ENCODE measurements at regions not wholly inside any gene's neighbourhood (a gene's known extent, or its start where the extent isn't known, plus 50 kb on each side); places are given as distances from the start of the nearest gene placed in this dataset.

GRCh38 chr6:47163536-47163935 is 121.4 kb upstream of the ADGRF1 start:
- no peak for TF ChIP-seq CTCF (IDR thresholded peaks at IDR 0.05)
- Mint-ChIP-seq H3K9me3 (ENCODE audit: low read depth) (no peaks in the 10 kb centered on the region), H3K4me3 (ENCODE audit: unreplicated experiment) (no peak overlapping the region), H3K27me3 (ENCODE audit: low read depth) (no peaks in the 10 kb centered on the region), H3K4me1 (ENCODE audit: low read depth) (peaks cover 20% of the 10 kb centered on the region), H3K27ac (ENCODE audit: unreplicated experiment) (no peak overlapping the region), H3K36me3 (ENCODE audit: low read depth) (no peaks in the 10 kb centered on the region)
- no peak for DNase-seq (ENCODE audit: low spot score)

DNA sequence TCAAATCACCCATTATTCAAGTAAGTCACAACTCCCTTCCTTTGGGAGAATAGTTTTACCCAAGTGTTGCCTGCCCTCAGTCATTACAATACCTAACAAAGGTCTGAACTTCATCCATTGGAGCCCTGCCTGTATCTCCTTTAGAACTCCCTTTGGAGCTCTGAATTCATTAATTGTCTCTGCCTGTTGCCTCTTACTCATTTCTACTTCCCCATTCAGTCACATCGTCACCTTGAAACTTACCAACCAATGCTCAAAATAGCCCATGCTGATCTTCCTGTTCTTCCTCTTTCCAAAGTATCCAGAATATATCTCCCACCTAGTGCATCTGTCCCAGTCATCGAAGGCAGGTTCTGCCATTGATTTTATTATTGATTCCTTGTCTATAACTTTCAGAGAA is 120.7 kb upstream of the ADGRF1 start:
- H3K27ac Mint-ChIP-seq (ENCODE audit: unreplicated experiment): no peak overlapping the region
- TF ChIP-seq CTCF (IDR thresholded peaks at IDR 0.05): no peak
- no peak overlapping the region for H3K4me3 Mint-ChIP-seq (ENCODE audit: unreplicated experiment)
- H3K9me3 Mint-ChIP-seq (ENCODE audit: low read depth): no peaks in the 10 kb centered on the region
- no peak for DNase-seq (ENCODE audit: low spot score)
- no peaks in the 10 kb centered on the region for H3K27me3 Mint-ChIP-seq (ENCODE audit: low read depth)
- no peaks in the 10 kb centered on the region for H3K36me3 Mint-ChIP-seq (ENCODE audit: low read depth)
- peaks cover 13% of the 10 kb centered on the region for H3K4me1 Mint-ChIP-seq (ENCODE audit: low read depth)

- DNase-seq (ENCODE audit: low spot score): no peak
- Mint-ChIP-seq H3K9me3 (ENCODE audit: low read depth) (no peaks in the 10 kb centered on the region), H3K4me1 (ENCODE audit: low read depth) (peaks cover 7% of the 10 kb centered on the region), H3K36me3 (ENCODE audit: low read depth) (no peaks in the 10 kb centered on the region), H3K4me3 (ENCODE audit: unreplicated experiment) (no peak overlapping the region), H3K27me3 (ENCODE audit: low read depth) (no peaks in the 10 kb centered on the region), H3K27ac (ENCODE audit: unreplicated experiment) (no peak overlapping the region)
- no peak for TF ChIP-seq CTCF (IDR thresholded peaks at IDR 0.05)
Measured at GRCh38 chr6:47162231-47162630, 120.1 kb upstream of the ADGRF1 start.

GRCh38 chr6:47161176-47161687 is 119.1 kb upstream of the ADGRF1 start:
- no peaks in the 10 kb centered on the region for H3K9me3 Mint-ChIP-seq (ENCODE audit: low read depth)

DNA sequence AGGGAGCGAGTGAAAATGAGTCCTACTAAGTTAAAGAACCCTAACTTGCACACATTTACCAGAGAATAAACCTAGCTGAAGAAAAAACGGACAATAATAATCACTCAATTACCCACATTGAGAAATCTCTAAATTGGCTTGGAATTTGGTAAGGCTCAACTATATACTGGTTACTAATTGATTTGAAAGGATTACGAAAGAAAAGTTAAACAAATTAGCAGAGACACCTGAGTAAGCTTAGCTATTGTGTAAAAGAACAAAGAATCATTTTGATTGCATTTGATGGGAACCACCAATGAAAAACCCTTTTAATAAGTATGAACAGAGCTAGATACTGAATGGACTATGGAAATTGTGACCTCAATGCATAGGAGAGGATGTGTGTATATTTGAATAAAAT is 118.6 kb upstream of the ADGRF1 start:
- TF ChIP-seq CTCF (IDR thresholded peaks at IDR 0.05): no peak
- Mint-ChIP-seq H3K36me3 (ENCODE audit: low read depth) (no peaks in the 10 kb centered on the region), H3K27ac (ENCODE audit: unreplicated experiment) (no peak overlapping the region), H3K27me3 (ENCODE audit: low read depth) (no peaks in the 10 kb centered on the region), H3K9me3 (ENCODE audit: low read depth) (no peaks in the 10 kb centered on the region), H3K4me3 (ENCODE audit: unreplicated experiment) (no peak overlapping the region), H3K4me1 (ENCODE audit: low read depth) (peaks cover under 1% of the 10 kb centered on the region)
- no peak for DNase-seq (ENCODE audit: low spot score)

More at GRCh38 chr6:47161176-47161687, 119.1 kb upstream of the ADGRF1 start:
- Mint-ChIP-seq H3K27ac (ENCODE audit: unreplicated experiment) (no peak overlapping the region), H3K4me1 (ENCODE audit: low read depth) (peaks cover 4% of the 10 kb centered on the region), H3K27me3 (ENCODE audit: low read depth) (no peaks in the 10 kb centered on the region), H3K4me3 (ENCODE audit: unreplicated experiment) (no peak overlapping the region), H3K36me3 (ENCODE audit: low read depth) (no peaks in the 10 kb centered on the region)
- no peak for DNase-seq (ENCODE audit: low spot score)
- TF ChIP-seq CTCF (IDR thresholded peaks at IDR 0.05): no peak

Measured in chondrocyte (in vitro differentiated cells).